CD14-positive monocyte (primary cell): ENCODE measurements at regions not wholly inside any gene's neighbourhood (a gene's known extent, or its start where the extent isn't known, plus 50 kb on each side); places are given as distances from the start of the nearest gene placed in this dataset.

Experiments used
- DNase-seq, 3 donors: peaks; one replicate each; pipeline ENCODE4 v3.0.0-alpha.2; 2011 to 2022
- H2AFZ ChIP-seq: 2 replicates; pipeline ENCODE4 v1.6.0; 2012; ENCODE audit warnings: mild to moderate bottlenecking, low read depth, low read length, inconsistent platforms; ENCODE audit not compliant: insufficient read depth, poor library complexity, severe bottlenecking
- H3K27ac ChIP-seq, 2 donors: 1 replicate in 1 of 2; 2 replicates in 1 of 2; pipeline ENCODE4 v1.5.1; 2012 to 2013; ENCODE audit warnings: low read length in 2 of 2, control low read depth in 1 of 2, inconsistent platforms in 1 of 2, low read depth in 1 of 2, mild to moderate bottlenecking in 1 of 2
- H3K27me3 ChIP-seq, 2 donors: one replicate each; pipeline versions ENCODE4 v1.6.0 to v1.6.1; 2011 to 2013; ENCODE audit warnings: low read length in 2 of 2; ENCODE audit not compliant: control insufficient read depth in 2 of 2, insufficient read depth in 2 of 2
- H3K36me3 ChIP-seq, 2 donors: replicated peaks in 1 of 2; 1 replicate in 1 of 2; 2 replicates in 1 of 2; pipeline versions ENCODE4 v1.5.1 to v1.6.1; 2012 to 2013; ENCODE audit warnings: low read length in 2 of 2, control low read depth in 1 of 2, inconsistent platforms in 1 of 2, mild to moderate bottlenecking in 1 of 2; ENCODE audit not compliant: insufficient read depth in 2 of 2, control insufficient read depth in 1 of 2
- H3K4me1 ChIP-seq, 2 donors: 1 replicate in 1 of 2; 2 replicates in 1 of 2; pipeline versions ENCODE4 v1.5.1 to v1.6.1; 2012 to 2013; ENCODE audit warnings: low read length in 2 of 2, control low read depth in 1 of 2, inconsistent platforms in 1 of 2, mild to moderate bottlenecking in 1 of 2, moderate library complexity in 1 of 2; ENCODE audit not compliant: insufficient read depth in 2 of 2, control insufficient read depth in 1 of 2
- H3K4me2 ChIP-seq: replicated peaks from 2 replicates; pipeline ENCODE3; 2012; ENCODE audit warnings: low read length, moderate library complexity, mild to moderate bottlenecking; ENCODE audit not compliant: poor library complexity, severe bottlenecking; ENCODE audit errors: extremely low read depth
- H3K4me3 ChIP-seq, 3 experiments: fragments of 200-600 bp in 1 of 3; sonication (generic) in 1 of 3; replicated peaks in 1 of 3; 1 replicate in 2 of 3; 2 replicates in 1 of 3; pipeline ENCODE4 v1.5.1; 2011 to 2013; ENCODE audit warnings: low read length in 3 of 3, mild to moderate bottlenecking in 3 of 3, control low read depth in 2 of 3, low read depth in 2 of 3, inconsistent platforms in 1 of 3, moderate library complexity in 1 of 3
- H3K79me2 ChIP-seq: 2 replicates; pipeline ENCODE4 v1.6.0; 2012; ENCODE audit warnings: mild to moderate bottlenecking, control low read depth, inconsistent platforms, low read length, moderate library complexity; ENCODE audit not compliant: insufficient read depth
- H3K9ac ChIP-seq: 2 replicates; pipeline ENCODE4 v1.6.0; 2017; ENCODE audit warnings: low read length, mild to moderate bottlenecking; ENCODE audit not compliant: insufficient read depth, poor library complexity, severe bottlenecking
- H3K9me3 ChIP-seq, 2 donors: replicated peaks in 1 of 2; 1 replicate in 1 of 2; 2 replicates in 1 of 2; pipeline versions ENCODE4 v1.5.1 to v1.6.1; 2012 to 2013; ENCODE audit warnings: low read length in 2 of 2, control low read depth in 1 of 2; ENCODE audit not compliant: control insufficient read depth in 1 of 2, insufficient read depth in 1 of 2
- H4K20me1 ChIP-seq: 2 replicates; pipeline ENCODE4 v1.6.0; 2012; ENCODE audit warnings: mild to moderate bottlenecking, low read length, control low read depth, moderate library complexity; ENCODE audit not compliant: insufficient read depth
- H3K27ac Mint-ChIP-seq, 7 donors: one replicate each; pipeline ENCODE4 v1.8.0; 2020; ENCODE audit warnings: mild to moderate bottlenecking in 7 of 7, mixed read lengths in 7 of 7, moderate library complexity in 6 of 7, inconsistent platforms in 2 of 7
- H3K27me3 Mint-ChIP-seq, 3 donors: one replicate each; pipeline ENCODE4 v1.8.0; 2021 to 2022; ENCODE audit warnings: low read depth in 3 of 3, mild to moderate bottlenecking in 3 of 3, mixed read lengths in 3 of 3, moderate library complexity in 3 of 3, inconsistent platforms in 1 of 3
- H3K36me3 Mint-ChIP-seq, 2 donors: one replicate each; pipeline ENCODE4 v1.8.0; 2020; ENCODE audit warnings: mixed read lengths in 2 of 2, inconsistent platforms in 1 of 2, mild to moderate bottlenecking in 1 of 2
- H3K4me1 Mint-ChIP-seq: one replicate; pipeline ENCODE4 v1.8.0; 2020; ENCODE audit warnings: mild to moderate bottlenecking, mixed read lengths
- H3K4me3 Mint-ChIP-seq, 2 donors: one replicate each; pipeline ENCODE4 v1.8.0; 2020; ENCODE audit warnings: mild to moderate bottlenecking in 2 of 2, mixed read lengths in 2 of 2, moderate library complexity in 1 of 2
- H3K9me3 Mint-ChIP-seq, 7 donors: one replicate each; pipeline ENCODE4 v1.8.0; 2020 to 2022; ENCODE audit warnings: mixed read lengths in 7 of 7, mild to moderate bottlenecking in 6 of 7, moderate library complexity in 6 of 7, inconsistent platforms in 2 of 7
- WGBS: methylation state at CpG from one replicate; pipeline ENCODE4 v1.1.5; 2013; ENCODE audit warnings: missing lambda C conversion rate; ENCODE audit not compliant: insufficient coverage; 5-methylcytosine and 5-hydroxymethylcytosine counted together
- intact Hi-C, 2 donors: fragments of 100-400 bp; cut with micrococcal nuclease; formaldehyde crosslinking; loops; one replicate each; pipeline versions ENCODE4 v1.15.0 to v1.15.1; 2023
- TF ChIP-seq, protein P1 (sequence below): fragments of 200-600 bp; IDR thresholded peaks from one replicate; pipeline ENCODE4 v1.8.0; 2022; ENCODE audit warnings: antibody characterized with exemption, mild to moderate bottlenecking

DNA sequence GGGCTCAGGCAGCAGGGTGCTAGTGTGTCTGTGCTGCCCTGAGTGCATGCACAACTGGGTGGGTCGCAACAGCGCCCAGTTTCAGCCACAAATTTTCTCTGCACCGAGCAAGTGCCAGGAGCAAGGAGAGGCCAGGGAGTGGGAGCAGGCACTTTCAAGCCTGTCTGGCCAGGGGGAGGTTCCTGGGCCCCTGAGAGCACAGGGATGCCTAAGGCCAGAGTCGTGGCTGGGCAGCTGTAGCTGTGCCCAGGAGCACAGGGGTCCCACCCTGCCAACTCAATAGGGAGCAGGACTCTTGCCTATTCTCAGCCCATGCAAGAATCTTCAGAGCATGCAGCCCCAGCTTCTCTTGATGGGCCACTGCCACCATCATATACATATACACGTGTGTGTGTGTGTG is 1577.4 kb downstream of the KCNT2 start:
- Histone ChIP-seq H3K27ac (no peak overlapping the region), H3K4me2 (no peak overlapping the region), H3K9ac (no peak overlapping the region), H4K20me1 (no peaks in the 10 kb centered on the region), H3K79me2 (no peaks in the 10 kb centered on the region), H2AFZ (no peak overlapping the region), H3K4me1 (no peaks in the 10 kb centered on the region), H3K4me3 (no peak overlapping the region), H3K9me3 (peaks cover 18 to 23% of the 10 kb centered on the region in 2 donors), H3K27me3 (no peaks in the 10 kb centered on the region), H3K36me3 (no peaks in the 10 kb centered on the region)
- 78% methylated on average over 3 of the region's 5 CpGs for WGBS
- intact Hi-C loops, result no loop called here
- H3K36me3 Mint-ChIP-seq, result no peaks in the 10 kb centered on the region
- no peaks in the 10 kb centered on the region for H3K4me1 Mint-ChIP-seq
- H3K27me3 Mint-ChIP-seq, result no peaks in the 10 kb centered on the region
- TF ChIP-seq, protein P1, sequence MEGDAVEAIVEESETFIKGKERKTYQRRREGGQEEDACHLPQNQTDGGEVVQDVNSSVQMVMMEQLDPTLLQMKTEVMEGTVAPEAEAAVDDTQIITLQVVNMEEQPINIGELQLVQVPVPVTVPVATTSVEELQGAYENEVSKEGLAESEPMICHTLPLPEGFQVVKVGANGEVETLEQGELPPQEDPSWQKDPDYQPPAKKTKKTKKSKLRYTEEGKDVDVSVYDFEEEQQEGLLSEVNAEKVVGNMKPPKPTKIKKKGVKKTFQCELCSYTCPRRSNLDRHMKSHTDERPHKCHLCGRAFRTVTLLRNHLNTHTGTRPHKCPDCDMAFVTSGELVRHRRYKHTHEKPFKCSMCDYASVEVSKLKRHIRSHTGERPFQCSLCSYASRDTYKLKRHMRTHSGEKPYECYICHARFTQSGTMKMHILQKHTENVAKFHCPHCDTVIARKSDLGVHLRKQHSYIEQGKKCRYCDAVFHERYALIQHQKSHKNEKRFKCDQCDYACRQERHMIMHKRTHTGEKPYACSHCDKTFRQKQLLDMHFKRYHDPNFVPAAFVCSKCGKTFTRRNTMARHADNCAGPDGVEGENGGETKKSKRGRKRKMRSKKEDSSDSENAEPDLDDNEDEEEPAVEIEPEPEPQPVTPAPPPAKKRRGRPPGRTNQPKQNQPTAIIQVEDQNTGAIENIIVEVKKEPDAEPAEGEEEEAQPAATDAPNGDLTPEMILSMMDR, result no peak
- no peak overlapping the region for H3K4me3 Mint-ChIP-seq
- peaks cover 2 to 17% (median 10%) of the 10 kb centered on the region in 7 donors for H3K9me3 Mint-ChIP-seq
- DNase-seq, result no peak
- H3K27ac Mint-ChIP-seq, result no peak overlapping the region

DNA sequence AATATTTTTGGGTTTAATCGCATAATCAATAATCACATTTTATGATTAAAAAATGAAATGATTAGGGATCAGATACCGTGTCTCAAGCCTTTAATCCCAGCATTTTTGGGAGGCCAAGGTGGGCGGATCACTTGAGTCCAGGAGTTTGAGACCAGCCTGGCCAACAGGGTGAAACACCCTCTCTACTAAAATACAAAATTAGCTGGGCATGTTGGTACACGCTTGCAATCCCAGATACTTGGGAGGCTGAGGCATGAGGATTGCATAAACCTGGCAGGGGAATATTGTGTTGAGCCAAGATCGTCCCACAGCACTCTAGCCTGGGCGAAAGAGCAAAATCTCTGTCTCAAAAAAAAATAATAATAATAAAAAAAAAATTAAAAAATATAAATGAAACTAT is 1581.4 kb downstream of the KCNT2 start:
- Histone ChIP-seq H3K4me2 (no peak overlapping the region), H3K27ac (no peak overlapping the region), H2AFZ (no peak overlapping the region), H3K9ac (no peak overlapping the region), H4K20me1 (no peaks in the 10 kb centered on the region), H3K9me3 (peaks cover 18 to 23% of the 10 kb centered on the region in 2 donors), H3K4me3 (no peak overlapping the region), H3K79me2 (no peaks in the 10 kb centered on the region), H3K27me3 (no peaks in the 10 kb centered on the region), H3K4me1 (no peaks in the 10 kb centered on the region), H3K36me3 (no peaks in the 10 kb centered on the region)
- H3K27ac Mint-ChIP-seq, result no peak overlapping the region
- intact Hi-C loops, result no loop called here
- no peaks in the 10 kb centered on the region for H3K36me3 Mint-ChIP-seq
- H3K4me1 Mint-ChIP-seq, result no peaks in the 10 kb centered on the region
- no peak overlapping the region for H3K4me3 Mint-ChIP-seq
- H3K9me3 Mint-ChIP-seq, result peaks cover 0 to 12% (median 8%) of the 10 kb centered on the region in 7 donors
- TF ChIP-seq, protein P1, result no peak
- no peaks in the 10 kb centered on the region for H3K27me3 Mint-ChIP-seq
- no peak for DNase-seq
- no CpG with 5 or more reads among the region's 6 CpGs for WGBS
